PC-3 (cell line): ENCODE measurements at regions not wholly inside any gene's neighbourhood (a gene's known extent, or its start where the extent isn't known, plus 50 kb on each side); places are given as distances from the start of the nearest gene placed in this dataset.

Source experiments
- CTCF ChIP-seq: fragments of 300-600 bp; sonication (generic); conservative IDR thresholded peaks from 2 replicates; pipeline ENCODE4 v1.5.1; 2017; ENCODE audit warnings: antibody characterized with exemption, low read depth, mild to moderate bottlenecking, low read length
- EZH2 ChIP-seq: fragments of 300-600 bp; sonication (generic); IDR thresholded peaks from one replicate; pipeline ENCODE4 v1.6.1; 2017; ENCODE audit warnings: antibody characterized with exemption, mild to moderate bottlenecking, low read length; ENCODE audit not compliant: unreplicated experiment
- EZH2phosphoT487 ChIP-seq: fragments of 300-600 bp; sonication (generic); IDR thresholded peaks from 2 replicates; pipeline ENCODE4 v1.6.1; 2018; ENCODE audit warnings: mild to moderate bottlenecking, antibody characterized with exemption, low read length, borderline replicate concordance

GRCh38 chr1:60924964-60925798 is 157.2 kb upstream of the NFIA start:
- TF ChIP-seq CTCF (no peak), EZH2phosphoT487 (no peak), EZH2 (no peak)
